ENCODE measurements at regions not wholly inside any gene's neighbourhood (a gene's known extent, or its start where the extent isn't known, plus 50 kb on each side); places are given as distances from the start of the nearest gene placed in this dataset.

DNA sequence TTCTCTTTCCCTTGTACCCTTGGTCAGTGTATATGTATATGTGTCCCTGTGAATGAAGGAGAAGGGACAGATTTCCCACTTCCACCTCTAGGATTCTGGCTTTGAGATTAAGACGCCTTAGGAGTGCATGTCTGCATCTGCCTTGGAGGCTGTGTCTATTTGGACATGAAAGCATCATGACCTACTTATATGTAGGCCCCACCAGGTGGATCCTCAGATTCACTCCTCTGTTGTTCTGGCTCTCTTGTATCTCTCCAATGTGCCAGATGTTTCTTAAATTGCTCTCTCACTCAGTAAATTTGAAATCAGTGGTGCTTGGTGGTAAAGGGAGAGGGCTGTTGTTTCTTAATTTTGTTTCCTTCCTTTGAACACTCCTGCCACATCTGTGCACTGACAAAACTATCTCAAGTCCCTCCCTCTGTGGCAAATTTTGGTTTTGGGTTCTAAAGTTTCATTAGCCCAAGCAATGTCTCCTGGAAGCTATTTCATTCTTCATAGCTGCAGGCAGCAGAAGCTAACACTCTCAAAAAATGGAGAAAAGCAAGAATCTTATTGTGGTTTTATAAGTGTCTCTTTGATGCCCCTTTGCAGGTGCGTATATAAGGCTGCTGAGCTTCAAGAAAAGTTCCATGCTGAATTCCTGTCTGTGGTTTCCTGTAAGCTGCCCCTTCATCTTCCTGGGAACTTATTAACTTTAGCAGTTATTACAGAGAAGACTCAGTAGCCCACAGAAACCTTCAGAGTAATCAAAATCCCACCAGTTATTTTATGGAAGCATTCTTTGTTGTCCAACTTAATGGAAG lies 179.7 kb upstream of the SETBP1 start:
- TF ChIP-seq POLR2AphosphoS5 (IDR thresholded peaks at IDR 0.05; ENCODE audit: low read depth, low read length) (no peak), POLR2A (IDR thresholded peaks at IDR 0.05; ENCODE audit: low read depth, low read length) (no peak)
